ENCODE measurements at regions not wholly inside any gene's neighbourhood (a gene's known extent, or its start where the extent isn't known, plus 50 kb on each side); places are given as distances from the start of the nearest gene placed in this dataset.

DNA sequence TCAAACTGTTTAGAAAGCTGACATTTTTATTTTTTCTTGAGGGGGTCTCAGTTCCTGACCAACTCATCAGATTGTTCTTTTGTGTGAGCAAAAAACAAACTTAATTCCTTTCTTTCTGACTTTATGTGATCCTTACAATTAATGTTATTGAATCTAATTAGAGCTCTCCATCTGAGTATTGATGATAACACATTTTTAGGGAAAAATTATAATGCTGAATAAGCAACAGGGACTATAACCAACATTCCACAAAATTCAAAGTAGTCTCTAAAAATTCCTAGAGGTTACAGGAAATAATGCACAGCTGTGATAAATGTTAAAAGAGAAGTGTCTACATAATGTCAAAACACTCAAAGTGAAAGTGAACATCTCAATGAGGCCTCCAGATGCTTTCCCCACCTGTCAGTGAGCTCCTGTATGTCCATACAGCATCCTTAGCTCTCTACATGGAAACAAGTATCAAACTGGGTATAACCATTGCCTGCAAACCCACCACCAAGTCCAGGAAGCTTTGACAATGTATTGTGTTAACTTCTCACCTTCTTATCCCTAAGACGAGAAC, 786.0 kb upstream of the SLC39A10 start:
- TF ChIP-seq, protein P1, sequence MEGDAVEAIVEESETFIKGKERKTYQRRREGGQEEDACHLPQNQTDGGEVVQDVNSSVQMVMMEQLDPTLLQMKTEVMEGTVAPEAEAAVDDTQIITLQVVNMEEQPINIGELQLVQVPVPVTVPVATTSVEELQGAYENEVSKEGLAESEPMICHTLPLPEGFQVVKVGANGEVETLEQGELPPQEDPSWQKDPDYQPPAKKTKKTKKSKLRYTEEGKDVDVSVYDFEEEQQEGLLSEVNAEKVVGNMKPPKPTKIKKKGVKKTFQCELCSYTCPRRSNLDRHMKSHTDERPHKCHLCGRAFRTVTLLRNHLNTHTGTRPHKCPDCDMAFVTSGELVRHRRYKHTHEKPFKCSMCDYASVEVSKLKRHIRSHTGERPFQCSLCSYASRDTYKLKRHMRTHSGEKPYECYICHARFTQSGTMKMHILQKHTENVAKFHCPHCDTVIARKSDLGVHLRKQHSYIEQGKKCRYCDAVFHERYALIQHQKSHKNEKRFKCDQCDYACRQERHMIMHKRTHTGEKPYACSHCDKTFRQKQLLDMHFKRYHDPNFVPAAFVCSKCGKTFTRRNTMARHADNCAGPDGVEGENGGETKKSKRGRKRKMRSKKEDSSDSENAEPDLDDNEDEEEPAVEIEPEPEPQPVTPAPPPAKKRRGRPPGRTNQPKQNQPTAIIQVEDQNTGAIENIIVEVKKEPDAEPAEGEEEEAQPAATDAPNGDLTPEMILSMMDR (IDR thresholded peaks at IDR 0.05), result no peak
- TF ChIP-seq POLR2AphosphoS5 (IDR thresholded peaks at IDR 0.05) (no peak), POLR2A (IDR thresholded peaks at IDR 0.05) (no peak)

Measured in breast epithelium (tissue), 3 donors.